ENCODE measurements at regions not wholly inside any gene's neighbourhood (a gene's known extent, or its start where the extent isn't known, plus 50 kb on each side); places are given as distances from the start of the nearest gene placed in this dataset.

DNA sequence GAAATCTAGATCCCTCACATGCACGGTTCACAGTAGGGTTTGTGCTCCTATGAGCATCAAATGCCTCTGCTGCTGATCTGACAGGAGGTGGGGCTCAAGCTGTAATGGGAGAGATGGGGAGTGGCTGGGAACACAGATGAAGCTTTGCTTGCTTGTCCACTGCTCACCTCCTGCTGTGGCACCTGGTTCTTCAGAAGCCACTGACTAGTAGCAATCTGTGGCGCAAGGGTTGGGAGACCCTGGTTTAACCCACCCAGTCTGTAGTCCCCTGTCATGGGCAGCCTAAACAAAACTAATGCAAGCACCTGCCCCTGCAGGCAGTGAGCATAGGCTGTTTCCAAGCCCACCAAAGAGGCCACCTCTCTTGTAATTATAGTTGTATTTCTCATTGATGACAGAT is 116.6 kb downstream of the SHOX start:
- TF ChIP-seq, protein P1, sequence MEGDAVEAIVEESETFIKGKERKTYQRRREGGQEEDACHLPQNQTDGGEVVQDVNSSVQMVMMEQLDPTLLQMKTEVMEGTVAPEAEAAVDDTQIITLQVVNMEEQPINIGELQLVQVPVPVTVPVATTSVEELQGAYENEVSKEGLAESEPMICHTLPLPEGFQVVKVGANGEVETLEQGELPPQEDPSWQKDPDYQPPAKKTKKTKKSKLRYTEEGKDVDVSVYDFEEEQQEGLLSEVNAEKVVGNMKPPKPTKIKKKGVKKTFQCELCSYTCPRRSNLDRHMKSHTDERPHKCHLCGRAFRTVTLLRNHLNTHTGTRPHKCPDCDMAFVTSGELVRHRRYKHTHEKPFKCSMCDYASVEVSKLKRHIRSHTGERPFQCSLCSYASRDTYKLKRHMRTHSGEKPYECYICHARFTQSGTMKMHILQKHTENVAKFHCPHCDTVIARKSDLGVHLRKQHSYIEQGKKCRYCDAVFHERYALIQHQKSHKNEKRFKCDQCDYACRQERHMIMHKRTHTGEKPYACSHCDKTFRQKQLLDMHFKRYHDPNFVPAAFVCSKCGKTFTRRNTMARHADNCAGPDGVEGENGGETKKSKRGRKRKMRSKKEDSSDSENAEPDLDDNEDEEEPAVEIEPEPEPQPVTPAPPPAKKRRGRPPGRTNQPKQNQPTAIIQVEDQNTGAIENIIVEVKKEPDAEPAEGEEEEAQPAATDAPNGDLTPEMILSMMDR (IDR thresholded peaks at IDR 0.05), result no peak
- no peak for TF ChIP-seq RAD21 (conservative IDR thresholded peaks at IDR 0.05 in 1 of 2, IDR thresholded peaks at IDR 0.05 in 1 of 2)
- TF ChIP-seq, protein P2, sequence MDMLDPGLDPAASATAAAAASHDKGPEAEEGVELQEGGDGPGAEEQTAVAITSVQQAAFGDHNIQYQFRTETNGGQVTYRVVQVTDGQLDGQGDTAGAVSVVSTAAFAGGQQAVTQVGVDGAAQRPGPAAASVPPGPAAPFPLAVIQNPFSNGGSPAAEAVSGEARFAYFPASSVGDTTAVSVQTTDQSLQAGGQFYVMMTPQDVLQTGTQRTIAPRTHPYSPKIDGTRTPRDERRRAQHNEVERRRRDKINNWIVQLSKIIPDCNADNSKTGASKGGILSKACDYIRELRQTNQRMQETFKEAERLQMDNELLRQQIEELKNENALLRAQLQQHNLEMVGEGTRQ (IDR thresholded peaks at IDR 0.05), result no peak
- no peak for TF ChIP-seq ZFP36 (IDR thresholded peaks at IDR 0.05; ENCODE audit: borderline replicate concordance, partially characterized antibody)
- no peak for TF ChIP-seq SMC3 (IDR thresholded peaks at IDR 0.05)
- TF ChIP-seq HOXA7 (CRISPR knock-in tag; IDR thresholded peaks at IDR 0.05), result no peak
- TF ChIP-seq, protein P3, sequence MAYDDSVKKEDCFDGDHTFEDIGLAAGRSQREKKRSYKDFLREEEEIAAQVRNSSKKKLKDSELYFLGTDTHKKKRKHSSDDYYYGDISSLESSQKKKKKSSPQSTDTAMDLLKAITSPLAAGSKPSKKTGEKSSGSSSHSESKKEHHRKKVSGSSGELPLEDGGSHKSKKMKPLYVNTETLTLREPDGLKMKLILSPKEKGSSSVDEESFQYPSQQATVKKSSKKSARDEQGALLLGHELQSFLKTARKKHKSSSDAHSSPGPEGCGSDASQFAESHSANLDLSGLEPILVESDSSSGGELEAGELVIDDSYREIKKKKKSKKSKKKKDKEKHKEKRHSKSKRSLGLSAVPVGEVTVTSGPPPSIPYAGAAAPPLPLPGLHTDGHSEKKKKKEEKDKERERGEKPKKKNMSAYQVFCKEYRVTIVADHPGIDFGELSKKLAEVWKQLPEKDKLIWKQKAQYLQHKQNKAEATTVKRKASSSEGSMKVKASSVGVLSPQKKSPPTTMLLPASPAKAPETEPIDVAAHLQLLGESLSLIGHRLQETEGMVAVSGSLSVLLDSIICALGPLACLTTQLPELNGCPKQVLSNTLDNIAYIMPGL (CRISPR knock-in tag; IDR thresholded peaks at IDR 0.05; ENCODE audit: borderline replicate concordance), result no peak
- TF ChIP-seq, protein P4, sequence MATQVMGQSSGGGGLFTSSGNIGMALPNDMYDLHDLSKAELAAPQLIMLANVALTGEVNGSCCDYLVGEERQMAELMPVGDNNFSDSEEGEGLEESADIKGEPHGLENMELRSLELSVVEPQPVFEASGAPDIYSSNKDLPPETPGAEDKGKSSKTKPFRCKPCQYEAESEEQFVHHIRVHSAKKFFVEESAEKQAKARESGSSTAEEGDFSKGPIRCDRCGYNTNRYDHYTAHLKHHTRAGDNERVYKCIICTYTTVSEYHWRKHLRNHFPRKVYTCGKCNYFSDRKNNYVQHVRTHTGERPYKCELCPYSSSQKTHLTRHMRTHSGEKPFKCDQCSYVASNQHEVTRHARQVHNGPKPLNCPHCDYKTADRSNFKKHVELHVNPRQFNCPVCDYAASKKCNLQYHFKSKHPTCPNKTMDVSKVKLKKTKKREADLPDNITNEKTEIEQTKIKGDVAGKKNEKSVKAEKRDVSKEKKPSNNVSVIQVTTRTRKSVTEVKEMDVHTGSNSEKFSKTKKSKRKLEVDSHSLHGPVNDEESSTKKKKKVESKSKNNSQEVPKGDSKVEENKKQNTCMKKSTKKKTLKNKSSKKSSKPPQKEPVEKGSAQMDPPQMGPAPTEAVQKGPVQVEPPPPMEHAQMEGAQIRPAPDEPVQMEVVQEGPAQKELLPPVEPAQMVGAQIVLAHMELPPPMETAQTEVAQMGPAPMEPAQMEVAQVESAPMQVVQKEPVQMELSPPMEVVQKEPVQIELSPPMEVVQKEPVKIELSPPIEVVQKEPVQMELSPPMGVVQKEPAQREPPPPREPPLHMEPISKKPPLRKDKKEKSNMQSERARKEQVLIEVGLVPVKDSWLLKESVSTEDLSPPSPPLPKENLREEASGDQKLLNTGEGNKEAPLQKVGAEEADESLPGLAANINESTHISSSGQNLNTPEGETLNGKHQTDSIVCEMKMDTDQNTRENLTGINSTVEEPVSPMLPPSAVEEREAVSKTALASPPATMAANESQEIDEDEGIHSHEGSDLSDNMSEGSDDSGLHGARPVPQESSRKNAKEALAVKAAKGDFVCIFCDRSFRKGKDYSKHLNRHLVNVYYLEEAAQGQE (IDR thresholded peaks at IDR 0.05), result no peak
